Left lobe of liver (tissue), 2 donors: ENCODE measurements at regions not wholly inside any gene's neighbourhood (a gene's known extent, or its start where the extent isn't known, plus 50 kb on each side); places are given as distances from the start of the nearest gene placed in this dataset.

Experiments used
- ATAC-seq: fragments of 200-7000 bp; cut with Tn5 transposase; one replicate; pipeline ENCODE4 v1.9.1; 2020; ENCODE audit warnings: mild to moderate bottlenecking, moderate library complexity
- DNase-seq: peaks from one replicate; pipeline ENCODE4 v3.0.0-alpha.2; 2020; ENCODE audit warnings: low spot score
- donor health status: DM: no; HTN: no; CAD: no; lungs with moderate emphysema.
- donor health status: DM: no; HTN: yes; CAD: no.

DNA sequence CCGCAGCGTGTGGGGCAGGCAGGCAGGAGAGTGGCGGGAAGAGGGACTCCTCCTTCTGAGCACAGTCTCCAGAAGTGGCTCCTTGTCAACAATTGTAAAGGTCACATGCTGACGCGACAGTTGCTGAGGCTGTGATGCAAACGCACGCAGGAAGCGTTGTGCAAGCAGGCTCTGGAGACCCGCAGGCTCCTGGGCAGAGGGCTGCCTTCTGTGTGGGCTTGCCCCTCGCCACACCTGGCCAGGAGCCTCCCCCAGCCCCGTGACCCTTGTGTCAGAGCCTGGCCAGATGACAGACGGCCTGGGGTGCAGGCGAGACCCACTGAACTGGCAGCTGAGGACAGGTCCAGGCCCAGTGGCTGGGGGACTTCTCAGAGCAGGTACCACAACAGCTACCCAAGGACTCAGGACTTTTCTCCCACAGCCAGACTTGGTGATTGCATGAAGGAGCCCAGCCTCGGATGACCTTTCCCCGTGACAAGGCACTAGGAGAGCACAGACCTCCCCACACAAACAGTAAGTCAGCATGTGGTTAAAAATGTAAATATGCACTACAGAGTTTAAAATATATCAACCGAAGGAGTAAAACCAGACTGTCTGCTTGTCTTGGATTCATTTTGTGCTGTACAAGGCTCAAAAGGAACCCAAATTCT is 222.1 kb upstream of the RREB1 start:
- ATAC-seq, result peak; percentile 84
- peak; percentile 81 for DNase-seq

DNA sequence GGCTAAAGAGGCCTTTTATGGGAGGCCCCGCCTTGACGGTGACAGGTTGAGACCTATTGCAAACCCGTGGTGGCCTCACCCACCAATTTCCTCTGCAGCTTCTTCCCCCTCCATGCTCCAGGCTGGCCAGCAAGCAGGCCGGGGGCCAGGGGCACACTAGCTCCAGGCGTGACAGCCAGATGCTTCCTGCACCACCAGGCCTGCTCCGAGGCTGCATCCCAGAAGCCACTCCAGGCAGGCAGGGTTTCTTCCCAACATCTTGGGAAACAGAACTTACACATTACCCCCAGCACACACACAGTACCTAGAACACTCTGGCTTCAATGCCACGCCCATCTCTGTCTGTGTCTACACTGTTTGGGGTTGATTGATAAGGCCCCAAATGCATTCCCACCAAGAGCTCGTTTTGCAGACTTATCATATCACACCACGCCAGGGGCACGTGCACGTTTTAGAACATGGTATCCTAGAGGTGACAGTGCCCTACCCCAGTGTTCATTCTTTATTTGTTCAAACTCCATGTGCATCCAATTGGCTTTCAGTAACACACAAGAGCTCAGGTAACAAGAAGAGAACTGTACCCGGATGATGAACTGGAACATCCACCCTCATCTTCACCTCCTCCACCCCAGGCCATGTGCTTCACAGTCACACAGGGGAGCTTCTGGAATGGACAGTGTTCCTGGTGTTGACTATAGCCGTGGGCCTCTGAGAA is 221.4 kb upstream of the RREB1 start:
- ATAC-seq (peak; percentile 4), DNase-seq (no peak)

- DNase-seq (no peak), ATAC-seq (no peak)
Measured at GRCh38 chr6:6886886-6887285, 220.9 kb upstream of the RREB1 start.

DNA sequence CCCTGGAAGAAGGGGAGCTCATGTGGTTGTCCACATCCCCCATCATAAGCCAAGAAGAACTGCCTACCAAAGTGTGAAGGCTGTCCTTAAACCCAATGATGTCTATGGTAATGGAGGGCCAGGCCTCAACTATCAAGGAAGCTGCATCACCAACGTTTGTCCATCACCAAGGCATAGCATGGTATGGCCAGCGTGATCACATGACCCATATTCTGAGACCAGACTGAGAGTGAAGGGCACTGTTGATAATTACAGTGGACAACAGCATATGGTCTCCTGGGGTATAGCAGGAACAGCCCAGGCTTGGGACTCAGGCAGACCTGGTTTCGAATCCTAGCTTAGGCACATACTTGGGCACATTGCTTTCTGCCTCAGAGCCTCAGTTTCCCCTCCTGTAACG is 218.2 kb upstream of the RREB1 start:
- ATAC-seq, result no peak
- no peak for DNase-seq

DNA sequence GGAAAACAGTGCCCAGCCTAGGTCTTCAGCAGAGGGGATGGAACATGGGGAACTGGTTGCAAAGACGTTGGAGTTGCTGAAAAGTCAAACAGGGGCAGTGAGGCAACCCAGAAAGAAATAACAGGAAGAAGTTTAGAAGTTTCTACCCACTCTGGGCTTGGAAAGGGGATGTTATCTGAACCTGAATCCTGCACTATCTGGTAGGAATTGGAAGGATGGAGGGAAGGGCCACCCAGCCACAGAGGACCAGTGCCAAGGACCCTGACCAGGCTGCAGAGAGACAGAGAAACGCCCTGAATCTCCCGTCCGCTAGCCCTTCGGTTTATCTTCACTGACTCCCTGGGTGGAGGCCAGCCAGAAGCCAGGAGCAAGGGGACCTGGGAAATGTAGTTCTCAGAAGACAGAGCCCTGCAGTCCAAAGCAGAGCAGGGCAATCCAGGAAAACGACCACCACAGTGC is 217.3 kb upstream of the RREB1 start:
- ATAC-seq (peak; percentile 88), DNase-seq (peak; percentile 62)

- DNase-seq, result no peak
- no peak for ATAC-seq
Measured at GRCh38 chr6:6891125-6891721, 216.5 kb upstream of the RREB1 start.

DNA sequence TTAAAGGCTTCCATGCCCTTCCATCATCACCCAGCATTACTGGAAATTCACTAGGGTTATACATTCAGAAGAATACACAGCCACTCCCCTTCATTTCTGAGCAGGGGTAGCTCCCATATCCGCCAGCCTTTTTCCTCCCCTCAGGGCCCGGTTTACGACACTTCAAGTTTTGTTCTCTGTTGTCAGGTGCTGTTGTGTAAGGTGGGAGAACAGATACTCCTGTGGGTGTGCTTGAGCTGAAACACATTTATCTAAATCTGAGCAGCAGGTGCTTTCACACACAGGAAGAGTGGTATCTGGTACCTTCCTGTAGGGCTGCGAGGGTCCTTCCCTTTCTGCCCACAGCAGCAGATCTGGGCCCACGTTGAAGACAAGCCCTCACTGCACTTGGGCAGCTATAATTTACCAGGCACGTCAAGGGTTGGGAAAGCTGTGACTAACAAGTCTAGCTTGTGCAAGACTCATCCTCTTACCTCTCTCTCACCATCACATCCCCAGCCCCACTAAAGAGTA is 215.8 kb upstream of the RREB1 start:
- DNase-seq (no peak), ATAC-seq (no peak)

DNA sequence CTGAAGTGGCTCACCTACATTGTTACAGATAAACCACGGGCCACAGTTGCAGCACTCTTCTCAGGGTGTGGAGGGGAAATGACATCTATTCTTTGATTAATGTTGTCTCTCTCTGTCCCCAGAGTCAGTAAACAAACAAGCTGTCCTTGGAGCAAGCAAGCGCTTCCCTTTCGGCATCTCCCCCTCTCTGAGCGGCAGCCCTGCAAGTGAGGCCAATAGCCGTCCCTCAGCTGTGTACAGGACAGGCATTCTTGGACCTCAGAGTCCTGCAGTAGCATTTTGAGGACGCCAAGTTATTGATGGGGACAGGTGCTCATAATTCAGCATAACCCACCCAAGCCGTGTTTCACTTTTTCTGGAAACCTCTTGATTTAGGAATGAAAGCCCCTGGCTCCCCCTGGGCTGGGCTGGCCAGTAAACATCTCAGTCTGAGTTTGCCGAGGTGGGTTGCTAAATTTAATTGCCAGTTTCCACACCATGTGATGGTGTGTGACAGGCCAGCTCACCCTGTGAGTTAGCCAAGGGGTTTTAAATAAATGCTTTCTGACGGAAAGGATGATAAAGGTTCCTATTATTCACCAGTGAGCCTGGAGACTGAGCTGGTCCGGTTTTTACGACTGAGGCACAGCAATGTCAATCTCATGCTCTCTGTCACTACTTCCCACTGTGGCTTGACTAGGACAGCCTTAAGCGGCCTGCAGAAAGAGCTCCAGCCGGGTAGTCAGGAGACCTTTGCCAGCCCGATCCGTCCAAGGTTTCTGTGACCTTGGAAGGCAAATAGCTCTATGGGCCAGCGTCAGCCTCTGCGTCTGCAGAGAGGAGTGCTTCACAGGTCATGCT is 214.8 kb upstream of the RREB1 start:
- ATAC-seq (no peak), DNase-seq (no peak)

DNA sequence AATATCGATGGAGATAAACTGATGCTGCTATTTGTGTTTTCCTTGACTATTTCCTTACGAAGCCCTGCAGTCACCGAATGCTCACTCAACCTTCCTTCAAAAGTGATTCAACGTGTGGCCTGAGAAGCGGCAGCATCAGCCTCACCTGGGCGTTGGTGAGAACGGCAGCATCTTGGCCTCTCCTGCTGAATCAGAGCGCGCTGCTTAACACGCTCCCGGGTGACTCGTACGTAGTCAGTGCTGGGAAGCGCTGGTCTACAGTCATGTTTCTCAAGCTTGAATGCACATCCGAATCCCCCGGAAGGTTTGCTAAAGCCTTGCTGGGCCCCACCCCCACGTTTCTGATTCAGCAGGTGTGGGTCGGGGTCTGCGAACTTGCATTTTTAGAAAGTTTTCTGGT is 214.1 kb upstream of the RREB1 start:
- DNase-seq (no peak), ATAC-seq (no peak)

- DNase-seq (no peak), ATAC-seq (no peak)
Measured at GRCh38 chr6:6895929-6896328, 211.8 kb upstream of the RREB1 start.

DNA sequence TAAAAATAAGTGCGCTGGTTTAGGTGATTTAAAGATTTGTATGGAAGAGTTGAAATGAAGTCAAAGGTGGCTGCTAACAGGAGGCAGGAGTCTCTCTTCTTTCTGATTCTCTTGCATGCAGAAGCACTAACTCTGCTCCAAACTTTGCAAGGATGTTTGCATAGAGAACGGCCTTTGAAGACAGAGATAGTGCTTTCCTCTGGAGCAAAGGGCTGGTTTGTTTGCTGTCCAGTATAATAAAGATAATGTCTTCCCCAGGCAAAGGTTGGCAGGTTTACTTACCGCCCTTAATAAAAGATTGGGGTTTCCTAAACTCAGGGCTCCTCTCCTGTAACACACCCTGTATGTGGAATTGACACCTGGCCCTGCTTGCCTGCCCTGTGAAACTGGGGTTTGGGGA is 210.6 kb upstream of the RREB1 start:
- DNase-seq (no peak), ATAC-seq (no peak)

DNA sequence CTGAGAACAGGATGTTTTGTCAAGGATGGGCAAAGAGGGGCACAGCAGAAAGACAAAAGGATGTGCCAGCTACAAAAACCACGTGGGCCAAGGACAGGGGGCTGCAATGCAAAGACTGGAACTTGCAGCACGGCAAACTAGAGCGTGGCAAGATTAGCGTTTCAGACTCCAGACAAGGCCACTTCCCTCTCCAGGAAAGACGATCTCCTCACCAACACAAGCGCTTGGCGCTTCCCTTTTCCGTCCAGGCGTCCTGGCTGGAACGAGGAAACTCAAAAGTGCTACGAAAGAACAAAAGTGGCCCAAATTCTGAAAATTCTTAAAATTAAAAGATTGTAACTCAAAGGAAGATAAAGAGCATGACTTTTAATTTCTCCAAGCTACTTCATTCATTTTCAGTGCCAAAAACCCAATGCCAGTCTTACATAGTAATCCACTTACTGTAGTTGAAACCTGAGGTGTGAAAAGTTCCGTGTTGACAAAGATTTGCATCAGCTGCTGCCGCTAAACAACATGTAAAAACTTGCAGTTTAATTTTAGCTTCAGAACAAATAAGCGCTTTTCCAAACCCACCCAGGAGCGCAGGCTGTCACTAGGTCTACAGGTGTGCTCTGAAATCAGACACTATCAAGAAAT is 207.1 kb upstream of the RREB1 start:
- ATAC-seq, result peak; percentile 31
- no peak for DNase-seq

GRCh38 chr6:6901205-6901719 is 206.5 kb upstream of the RREB1 start:
- DNase-seq, result no peak
- no peak for ATAC-seq

- ATAC-seq (no peak), DNase-seq (no peak)
Measured at GRCh38 chr6:6901945-6902344, 205.8 kb upstream of the RREB1 start.

DNA sequence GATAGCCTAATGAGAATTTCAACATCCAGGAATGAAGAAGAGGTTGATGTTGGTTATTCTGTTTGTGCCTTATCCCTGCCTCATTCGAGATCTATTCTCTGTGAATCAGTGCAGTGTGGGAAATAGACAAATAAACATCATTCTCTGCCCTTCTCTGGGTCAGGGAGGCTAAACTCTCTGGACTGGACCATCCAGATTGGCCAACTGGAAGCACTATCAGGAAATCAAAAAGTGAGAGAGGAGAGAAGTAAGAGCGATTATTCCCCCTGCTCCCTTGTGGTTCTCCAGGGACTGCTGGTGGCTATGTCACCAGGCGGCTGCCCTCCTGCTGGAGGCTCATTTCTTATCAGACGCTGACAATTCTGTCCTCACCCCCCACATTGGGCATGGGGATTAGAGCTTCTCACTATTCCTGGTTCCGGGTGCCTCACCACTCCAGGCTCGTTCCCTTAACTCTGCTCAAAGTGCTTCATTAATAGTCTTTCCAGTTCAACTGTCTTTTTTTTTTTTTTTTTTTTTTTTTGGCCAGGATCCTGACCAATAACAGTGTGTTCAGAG is 201.7 kb upstream of the RREB1 start:
- ATAC-seq, result no peak
- DNase-seq, result no peak

DNA sequence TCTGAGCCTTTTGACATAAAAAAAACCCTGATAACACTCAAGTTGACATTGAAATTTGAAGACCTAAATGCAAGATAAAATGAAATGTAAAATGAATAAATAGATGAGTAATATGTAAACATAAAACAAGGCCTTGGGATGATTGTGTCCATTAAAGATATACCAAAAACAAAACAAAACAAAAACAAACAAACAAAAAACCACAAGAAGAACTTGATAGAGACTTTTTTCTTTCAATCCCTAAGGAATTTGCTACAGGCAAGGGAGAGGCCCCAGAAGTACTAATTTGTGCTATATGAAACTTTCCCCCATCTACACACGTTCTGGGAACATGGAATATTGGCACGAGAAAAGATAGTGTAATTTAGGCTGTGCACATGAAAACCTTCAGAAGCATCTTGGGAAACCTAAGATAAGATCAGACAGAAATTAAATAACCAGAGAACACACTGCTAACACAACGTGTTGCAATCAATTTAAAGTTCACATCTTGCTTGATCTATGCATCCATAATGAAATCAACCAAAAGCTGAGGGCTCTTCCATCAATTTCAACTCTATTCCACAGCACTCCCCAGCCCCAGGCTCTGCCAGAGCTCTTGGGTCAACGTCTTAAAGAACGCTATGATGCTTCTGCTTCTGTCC is 201.1 kb upstream of the RREB1 start:
- DNase-seq, result no peak
- ATAC-seq, result no peak

DNA sequence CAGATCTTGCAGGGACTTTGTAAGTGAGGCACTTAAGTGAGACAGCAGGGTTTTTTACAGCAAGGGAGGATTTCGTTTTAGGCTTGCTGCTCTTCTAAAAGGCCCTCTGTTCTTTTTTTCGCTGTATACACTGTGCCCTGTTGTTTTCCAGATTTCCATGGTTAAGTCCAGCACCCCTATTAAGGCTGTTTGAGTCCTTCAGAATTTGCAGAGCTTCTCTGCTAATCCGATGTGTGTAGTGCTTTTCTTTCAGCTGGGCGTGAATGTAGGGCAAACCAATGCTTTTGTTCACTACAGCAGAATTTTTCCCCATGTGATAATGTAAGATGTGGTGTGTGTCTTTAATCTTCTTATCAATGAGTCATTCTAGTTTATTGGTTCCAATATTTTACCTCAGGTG is 200.5 kb upstream of the RREB1 start:
- ATAC-seq (no peak), DNase-seq (no peak)

- ATAC-seq (no peak), DNase-seq (no peak)
Measured at GRCh38 chr6:6908121-6908520, 199.6 kb upstream of the RREB1 start.

GRCh38 chr6:6909111-6909510 is 198.7 kb upstream of the RREB1 start:
- DNase-seq (no peak), ATAC-seq (no peak)
